GM12874 (cell line): ENCODE measurements at regions not wholly inside any gene's neighbourhood (a gene's known extent, or its start where the extent isn't known, plus 50 kb on each side); places are given as distances from the start of the nearest gene placed in this dataset.

Experiments
- CTCF ChIP-seq: IDR thresholded peaks from 2 replicates; pipeline ENCODE4 v1.5.1; 2011; ENCODE audit warnings: low read depth, mild to moderate bottlenecking, control low read depth, low read length, moderate library complexity; ENCODE audit not compliant: insufficient read depth

DNA sequence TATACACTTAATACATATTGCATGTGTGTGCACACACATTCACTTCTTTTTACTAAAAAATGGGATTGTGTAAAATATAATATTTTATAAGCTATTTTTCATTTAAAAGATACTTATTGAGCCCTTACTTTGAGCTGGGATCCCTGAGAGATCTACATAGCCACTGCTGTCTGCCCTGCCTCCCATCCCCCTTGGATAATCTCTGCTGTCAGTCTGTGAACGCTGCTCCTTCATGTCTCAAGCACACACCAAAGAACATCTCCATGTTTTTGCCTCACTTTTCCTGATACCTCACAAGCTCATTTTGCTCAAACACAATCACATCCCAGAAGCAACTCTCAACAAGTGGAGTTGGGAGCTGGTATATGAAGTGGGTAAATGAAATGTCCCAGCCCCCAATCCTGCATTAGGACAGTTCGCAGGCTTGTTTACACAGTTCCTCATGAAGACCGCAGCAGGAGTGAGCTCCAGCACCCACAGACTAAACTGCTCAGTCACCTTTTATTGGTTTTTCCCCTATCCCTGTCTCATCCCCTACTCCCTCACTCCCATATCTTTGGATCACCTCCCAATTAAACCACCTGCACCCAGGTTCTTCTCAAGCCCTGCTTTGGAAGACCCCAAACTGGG lies 108.3 kb upstream of the FRY start:
- TF ChIP-seq CTCF, result no peak

- TF ChIP-seq CTCF, result no peak
Measured at GRCh38 chr13:31925079-31925478, 106.5 kb upstream of the FRY start.

GRCh38 chr13:31927219-31927653 lies 104.3 kb upstream of the FRY start:
- no peak for TF ChIP-seq CTCF

DNA sequence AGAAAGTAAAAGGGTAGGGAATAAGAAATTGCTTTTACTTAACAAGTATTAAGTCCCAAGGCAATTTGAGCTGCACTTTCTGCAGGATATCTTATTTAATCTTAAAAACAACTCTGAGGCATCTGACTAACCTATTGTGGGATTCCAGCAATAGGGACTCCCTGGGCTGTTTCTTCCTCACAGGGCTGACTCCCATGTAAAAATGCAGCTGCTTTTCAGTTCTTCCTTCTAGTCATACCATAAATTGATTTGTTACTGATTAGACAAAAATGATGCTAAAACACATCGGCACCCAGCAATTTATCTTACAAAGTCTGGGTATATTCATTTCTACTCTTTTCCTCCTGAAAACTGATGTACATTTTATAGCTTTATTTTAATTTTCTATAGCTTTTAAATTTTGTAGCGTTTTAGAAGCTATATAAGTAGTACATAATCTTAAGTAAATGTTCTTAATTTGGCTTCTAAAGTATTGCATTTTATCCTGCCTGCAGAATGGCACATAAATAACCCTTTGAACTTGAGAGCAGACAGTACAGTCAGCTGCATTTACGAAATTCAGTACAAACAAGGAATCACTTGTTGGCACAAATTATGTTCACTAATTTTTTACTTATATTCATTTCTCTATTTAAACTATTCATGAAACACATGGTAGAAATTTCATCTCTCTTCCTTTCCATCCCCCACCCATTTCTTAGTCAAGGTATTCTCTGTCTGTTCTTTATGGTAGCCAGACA lies 102.4 kb upstream of the FRY start:
- no peak for TF ChIP-seq CTCF

GRCh38 chr13:31930490-31930889 lies 101.1 kb upstream of the FRY start:
- TF ChIP-seq CTCF, result no peak

DNA sequence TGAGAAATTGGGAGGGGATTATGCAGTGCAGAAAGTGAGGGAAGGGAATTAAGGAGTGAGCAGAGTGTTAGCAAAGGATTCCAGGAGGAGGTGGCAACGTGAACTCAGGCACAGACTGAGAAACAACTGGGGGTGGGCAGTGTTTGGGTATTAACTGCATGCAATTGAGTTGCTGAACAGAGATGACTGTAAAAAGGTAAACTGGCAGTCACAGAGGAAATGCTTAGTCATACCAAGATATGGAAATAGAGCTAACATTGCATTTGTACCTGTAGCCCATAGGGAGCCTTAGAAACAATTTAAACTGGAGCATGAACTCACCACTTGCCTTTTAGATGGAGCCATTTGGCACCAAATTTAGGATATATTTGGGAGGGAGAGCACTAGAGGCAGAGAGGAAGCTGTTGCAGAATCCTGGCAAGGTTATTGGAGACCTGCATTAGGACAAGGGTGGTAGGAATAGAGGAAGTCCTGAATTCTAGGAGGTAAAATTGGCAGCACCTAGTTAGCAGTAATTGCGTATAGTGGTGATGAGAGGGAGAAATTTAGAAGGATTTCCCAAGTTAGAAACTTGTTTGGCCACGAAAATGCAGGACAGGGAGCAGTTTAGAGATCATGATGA lies 100.6 kb upstream of the FRY start:
- no peak for TF ChIP-seq CTCF

- no peak for TF ChIP-seq CTCF
Measured at GRCh38 chr13:31937436-31937835, 94.1 kb upstream of the FRY start.
